PC-9 (cell line): ENCODE measurements at regions not wholly inside any gene's neighbourhood (a gene's known extent, or its start where the extent isn't known, plus 50 kb on each side); places are given as distances from the start of the nearest gene placed in this dataset.

Experiments used
- CTCF ChIP-seq: fragments of 200-600 bp; sonication (generic); conservative IDR thresholded peaks from 2 replicates; pipeline ENCODE4 v1.6.1; 2017; ENCODE audit warnings: mixed run types, antibody characterized with exemption, mild to moderate bottlenecking, moderate library complexity
- EZH2 ChIP-seq: fragments of 200-600 bp; sonication (generic); IDR thresholded peaks from 2 replicates; pipeline ENCODE4 v1.8.0; 2017; ENCODE audit warnings: antibody characterized with exemption, low read depth

GRCh38 chr6:102662851-102663250 lies 1269.3 kb downstream of the GRIK2 start:
- TF ChIP-seq CTCF (no peak), EZH2 (no peak)
